Spinal cord (tissue), 9 donors: ENCODE measurements at regions not wholly inside any gene's neighbourhood (a gene's known extent, or its start where the extent isn't known, plus 50 kb on each side); places are given as distances from the start of the nearest gene placed in this dataset.

Experiments used
- DNase-seq, 6 donors: peaks; one replicate each; pipeline versions ENCODE4 v3.0.0 to v3.0.0-alpha.2; 2013 to 2015; ENCODE audit warnings: low spot score in 6 of 6, low read depth in 4 of 6
- H3K27ac ChIP-seq: one replicate; pipeline ENCODE4 v1.5.1; 2013; ENCODE audit warnings: low read depth, low read length, control low read depth
- H3K27me3 ChIP-seq: one replicate; pipeline ENCODE4 v1.6.1; 2013; ENCODE audit warnings: low read length; ENCODE audit not compliant: control insufficient read depth, insufficient read depth
- H3K36me3 ChIP-seq: one replicate; pipeline ENCODE4 v1.6.1; 2013; ENCODE audit warnings: low read length; ENCODE audit not compliant: control insufficient read depth, insufficient read depth
- H3K4me1 ChIP-seq: one replicate; pipeline ENCODE4 v1.6.1; 2013; ENCODE audit warnings: low read length; ENCODE audit not compliant: control insufficient read depth, insufficient read depth
- H3K4me3 ChIP-seq: one replicate; pipeline ENCODE4 v1.5.1; 2013; ENCODE audit warnings: low read depth, low read length, control low read depth
- H3K9me3 ChIP-seq: one replicate; pipeline ENCODE4 v1.6.1; 2013; ENCODE audit warnings: low read length; ENCODE audit not compliant: control insufficient read depth, insufficient read depth
- WGBS: methylation state at CpG from one replicate; pipeline ENCODE4 v1.1.5; 2013; ENCODE audit warnings: missing lambda C conversion rate; ENCODE audit not compliant: insufficient coverage; 5-methylcytosine and 5-hydroxymethylcytosine counted together
- donor health status: healthy.

DNA sequence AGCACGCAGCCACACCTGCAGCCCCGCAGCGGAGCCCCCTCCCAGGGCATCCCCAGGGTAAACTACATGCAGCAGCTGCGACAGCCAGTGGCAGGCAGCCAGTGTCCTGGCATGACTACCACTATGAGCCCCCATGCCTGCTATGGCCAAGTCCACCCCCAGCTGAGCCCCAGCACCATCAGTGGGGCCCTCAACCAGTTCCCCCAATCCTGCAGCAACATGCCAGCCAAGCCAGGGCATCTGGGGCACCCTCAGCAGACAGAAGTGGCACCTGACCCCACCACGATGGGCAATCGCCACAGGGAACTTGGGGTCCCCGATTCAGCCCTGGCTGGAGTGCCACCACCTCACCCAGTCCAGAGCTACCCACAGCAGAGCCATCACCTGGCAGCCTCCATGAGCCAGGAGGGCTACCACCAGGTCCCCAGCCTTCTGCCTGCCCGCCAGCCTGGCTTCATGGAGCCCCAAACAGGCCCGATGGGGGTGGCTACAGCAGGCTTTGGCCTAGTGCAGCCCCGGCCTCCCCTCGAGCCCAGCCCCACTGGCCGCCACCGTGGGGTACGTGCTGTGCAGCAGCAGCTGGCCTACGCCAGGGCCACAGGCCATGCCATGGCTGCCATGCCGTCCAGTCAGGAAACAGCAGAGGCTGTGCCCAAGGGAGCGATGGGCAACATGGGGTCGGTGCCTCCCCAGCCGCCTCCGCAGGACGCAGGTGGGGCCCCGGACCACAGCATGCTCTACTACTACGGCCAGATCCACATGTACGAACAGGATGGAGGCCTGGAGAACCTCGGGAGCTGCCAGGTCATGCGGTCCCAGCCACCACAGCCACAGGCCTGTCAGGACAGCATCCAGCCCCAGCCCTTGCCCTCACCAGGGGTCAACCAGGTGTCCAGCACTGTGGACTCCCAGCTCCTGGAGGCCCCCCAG lies 254.1 kb downstream of the GLI2 start:
- no peaks in the 10 kb centered on the region for H3K27me3 ChIP-seq
- no peaks in the 10 kb centered on the region for H3K9me3 ChIP-seq
- H3K4me1 ChIP-seq: no peaks in the 10 kb centered on the region
- H3K4me3 ChIP-seq: no peak overlapping the region
- DNase-seq: no peak
- no peak overlapping the region for H3K27ac ChIP-seq
- H3K36me3 ChIP-seq: peaks cover 58% of the 10 kb centered on the region
- whole genome bisulfite sequencing: 92% methylated on average over 26 of the region's 26 CpGs

DNA sequence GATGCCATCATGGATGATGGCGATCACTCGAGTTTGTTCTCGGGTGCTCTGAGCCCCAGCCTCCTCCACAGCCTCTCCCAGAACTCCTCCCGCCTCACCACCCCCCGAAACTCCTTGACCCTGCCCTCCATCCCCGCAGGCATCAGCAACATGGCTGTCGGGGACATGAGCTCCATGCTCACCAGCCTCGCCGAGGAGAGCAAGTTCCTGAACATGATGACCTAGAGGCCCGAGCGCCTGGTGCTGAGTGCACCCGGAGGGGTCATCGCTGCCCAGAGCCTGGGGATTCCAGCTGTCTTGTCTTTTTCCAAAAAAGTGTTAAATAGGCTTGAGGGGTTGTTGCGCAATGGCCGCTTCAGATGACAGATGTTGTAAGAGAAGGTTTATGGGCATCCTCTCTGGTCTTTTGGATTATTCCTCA lies 254.8 kb downstream of the GLI2 start:
- DNase-seq: no peak
- peaks cover 51% of the 10 kb centered on the region for H3K36me3 ChIP-seq
- WGBS: 92% methylated on average over 15 of the region's 15 CpGs
- no peaks in the 10 kb centered on the region for H3K27me3 ChIP-seq
- H3K4me3 ChIP-seq: no peak overlapping the region
- no peak overlapping the region for H3K27ac ChIP-seq
- H3K9me3 ChIP-seq: no peaks in the 10 kb centered on the region
- H3K4me1 ChIP-seq: no peaks in the 10 kb centered on the region

DNA sequence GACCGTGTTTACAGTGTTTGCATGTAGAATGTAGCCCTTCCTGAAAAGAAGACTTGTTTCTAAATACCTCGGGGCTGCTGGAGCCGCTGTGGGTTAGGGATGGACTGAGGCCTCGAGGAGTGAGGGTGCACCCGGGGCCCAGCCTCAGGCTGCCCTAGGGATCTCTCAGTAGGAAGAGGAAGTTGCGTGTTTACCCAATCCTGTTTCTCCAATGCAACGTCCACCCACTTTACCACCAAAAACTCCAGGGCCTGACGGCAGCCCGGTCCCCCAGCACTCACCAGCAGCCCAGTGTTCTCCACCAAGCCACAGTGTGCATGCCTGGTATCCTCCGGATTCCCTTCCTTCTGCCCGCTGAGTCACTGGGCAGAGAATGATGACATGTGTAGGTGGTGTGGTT lies 255.8 kb downstream of the GLI2 start:
- Histone ChIP-seq H3K27me3 (no peaks in the 10 kb centered on the region), H3K9me3 (no peaks in the 10 kb centered on the region), H3K4me3 (no peak overlapping the region), H3K36me3 (peaks cover 44% of the 10 kb centered on the region), H3K4me1 (no peaks in the 10 kb centered on the region), H3K27ac (no peak overlapping the region)
- 91% methylated on average over 4 of the region's 11 CpGs for WGBS
- no peak for DNase-seq

DNA sequence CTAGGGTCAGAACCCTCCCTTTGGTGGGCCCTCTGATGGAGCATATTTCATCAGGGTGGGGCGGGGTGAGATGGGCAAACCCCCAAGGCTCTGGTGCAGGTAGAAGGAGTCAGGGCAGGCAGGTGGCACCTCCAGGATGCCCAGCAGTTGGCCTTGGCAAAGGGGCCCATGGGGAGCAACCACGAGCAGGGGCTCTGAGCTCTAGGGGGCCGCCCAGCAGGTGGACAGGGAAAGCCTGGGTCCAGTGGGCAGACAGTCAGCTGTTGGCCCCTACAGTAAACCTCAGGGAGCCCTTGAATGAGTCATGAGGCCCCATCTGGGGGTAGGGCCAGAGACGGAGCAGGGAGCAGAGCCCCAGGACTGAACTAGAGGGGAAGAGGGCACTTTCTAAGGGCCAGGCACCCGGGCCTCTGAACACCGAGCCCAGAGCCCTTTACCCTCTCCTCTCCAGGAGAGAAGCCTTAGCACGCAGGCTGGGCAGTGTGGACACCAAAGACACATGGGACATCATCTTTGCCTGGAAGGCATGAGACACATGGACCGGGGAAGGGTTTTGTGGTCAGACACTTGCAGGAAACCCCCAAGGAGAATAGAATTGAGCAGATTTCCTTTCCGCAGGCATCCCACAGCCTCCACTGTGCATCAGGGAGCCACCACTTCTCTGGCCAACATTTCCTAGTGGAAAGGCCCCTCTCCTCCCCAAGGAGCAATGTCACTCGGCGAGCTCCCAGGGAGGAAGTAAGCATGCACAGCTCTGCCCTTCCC lies 257.3 kb downstream of the GLI2 start:
- no peaks in the 10 kb centered on the region for H3K9me3 ChIP-seq

DNA sequence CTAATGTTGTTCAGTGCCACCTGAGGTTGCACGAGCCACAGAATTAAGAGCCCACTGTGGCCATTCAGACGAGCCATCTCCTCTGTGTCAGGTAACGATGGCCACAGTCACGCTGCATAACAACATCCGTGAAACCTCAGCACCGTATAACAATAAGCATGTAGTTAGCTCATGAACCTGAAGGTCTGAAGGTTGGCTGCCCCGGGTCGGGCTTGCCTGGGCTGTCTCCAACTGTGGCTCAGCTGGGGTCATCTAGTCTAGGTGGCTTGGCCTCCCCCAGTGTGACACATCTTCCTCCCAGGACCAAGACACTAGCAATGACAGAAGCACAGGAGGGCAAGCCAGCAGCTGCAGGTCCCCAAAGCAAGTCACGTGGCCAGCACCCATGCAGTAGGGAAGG lies 258.0 kb downstream of the GLI2 start:
- Histone ChIP-seq H3K4me1 (no peaks in the 10 kb centered on the region), H3K27me3 (no peaks in the 10 kb centered on the region), H3K27ac (no peak overlapping the region), H3K36me3 (peaks cover 27% of the 10 kb centered on the region), H3K4me3 (no peak overlapping the region), H3K9me3 (no peaks in the 10 kb centered on the region)
- WGBS: 88% methylated on average over 7 of the region's 9 CpGs
- no peak for DNase-seq

More for the DNA sequence above, 257.3 kb downstream of the GLI2 start:
- Histone ChIP-seq H3K4me3 (no peak overlapping the region), H3K27me3 (no peaks in the 10 kb centered on the region), H3K4me1 (no peaks in the 10 kb centered on the region), H3K27ac (no peak overlapping the region), H3K36me3 (peaks cover 29% of the 10 kb centered on the region)
- no peak for DNase-seq
- WGBS: 89% methylated on average over 8 of the region's 11 CpGs

DNA sequence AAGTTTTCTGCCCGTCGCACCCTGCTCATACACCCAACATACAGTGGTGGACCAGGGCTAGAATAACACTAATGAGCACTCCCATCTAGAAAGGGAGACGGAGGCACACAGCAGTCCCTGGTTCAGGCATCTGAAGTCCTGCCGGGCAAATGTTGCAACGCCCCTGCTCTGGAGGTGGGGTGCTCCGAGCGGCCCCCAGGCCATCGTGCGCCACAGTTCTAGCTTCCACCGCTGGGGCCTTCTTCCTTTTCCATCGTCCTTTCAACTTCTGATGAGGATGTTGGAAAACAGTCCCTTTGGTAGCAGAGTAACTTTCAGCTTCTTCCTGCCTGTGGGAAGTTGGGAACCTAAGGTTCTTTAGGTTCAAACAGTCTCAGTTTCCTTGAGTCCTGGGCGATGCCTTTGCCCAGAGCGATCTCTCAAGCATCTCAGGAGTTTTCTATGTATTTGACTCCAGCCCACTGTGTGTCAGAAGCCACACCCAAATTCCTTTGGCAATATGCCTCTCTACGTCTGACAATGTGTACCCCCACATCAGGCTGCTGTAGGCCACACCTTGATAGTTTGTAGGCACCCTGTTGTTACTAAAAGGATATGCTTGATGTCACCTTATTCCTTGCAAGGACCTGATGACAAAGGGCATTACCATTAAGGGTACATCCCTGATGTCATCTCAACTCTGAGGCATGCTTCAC lies 258.8 kb downstream of the GLI2 start:
- H3K27me3 ChIP-seq: no peaks in the 10 kb centered on the region
- no peak for DNase-seq
- no peak overlapping the region for H3K27ac ChIP-seq
- H3K4me3 ChIP-seq: no peak overlapping the region
- peaks cover 20% of the 10 kb centered on the region for H3K36me3 ChIP-seq
- WGBS: 89% methylated on average over 12 of the region's 14 CpGs
- no peaks in the 10 kb centered on the region for H3K4me1 ChIP-seq
- no peaks in the 10 kb centered on the region for H3K9me3 ChIP-seq

DNA sequence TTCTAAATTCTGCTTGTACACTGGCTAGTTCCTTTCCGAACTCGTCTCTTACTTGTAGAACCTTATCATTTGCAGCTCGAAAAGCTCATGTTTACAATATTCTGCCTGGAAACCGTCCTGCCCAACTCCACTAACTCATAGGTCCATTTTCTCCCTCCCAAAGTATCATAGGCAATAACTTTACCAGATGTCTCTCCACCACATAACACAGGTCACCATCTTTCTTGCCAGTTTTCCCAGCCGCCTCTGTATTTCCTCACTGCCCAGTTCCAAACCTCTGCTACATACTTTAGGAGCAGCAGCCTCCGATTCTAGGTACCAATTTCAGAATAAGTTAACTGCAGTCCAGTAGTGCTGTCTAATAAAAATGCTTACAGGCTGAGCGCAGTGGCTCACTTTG lies 259.5 kb downstream of the GLI2 start:
- peaks cover 13% of the 10 kb centered on the region for H3K36me3 ChIP-seq
- no peaks in the 10 kb centered on the region for H3K27me3 ChIP-seq
- no peak for DNase-seq
- no peak overlapping the region for H3K27ac ChIP-seq
- H3K4me3 ChIP-seq: no peak overlapping the region
- H3K9me3 ChIP-seq: no peaks in the 10 kb centered on the region
- no peaks in the 10 kb centered on the region for H3K4me1 ChIP-seq
- WGBS: 94% methylated on average over 7 of the region's 7 CpGs

DNA sequence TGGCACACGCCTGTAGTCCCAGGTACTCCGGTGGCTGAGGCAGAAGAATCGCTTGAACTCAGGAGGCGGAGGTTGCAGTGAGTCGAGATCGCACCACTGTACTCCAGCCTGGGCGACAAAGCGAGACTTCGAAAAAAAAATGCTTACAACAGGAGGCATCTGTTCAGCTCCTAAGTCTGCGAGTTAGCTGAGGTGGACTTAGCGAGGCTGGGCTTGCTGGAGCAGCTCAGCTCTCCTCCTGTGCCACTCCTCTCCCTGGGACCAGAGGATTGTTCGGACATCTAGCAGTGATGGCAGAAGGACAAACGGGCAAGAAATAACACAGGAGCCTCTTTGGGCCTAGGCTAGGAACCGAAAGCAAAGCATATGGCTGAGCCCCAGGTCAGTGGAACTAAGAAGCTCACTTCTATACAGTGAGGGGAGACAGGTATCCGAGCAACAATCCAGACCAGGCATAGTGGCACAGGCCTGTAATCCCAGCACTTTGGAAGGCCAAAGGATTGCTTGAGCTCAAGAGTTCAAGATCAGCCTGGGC lies 260.1 kb downstream of the GLI2 start:
- Histone ChIP-seq H3K36me3 (peaks cover 9% of the 10 kb centered on the region), H3K27ac (no peak overlapping the region), H3K9me3 (no peaks in the 10 kb centered on the region), H3K4me1 (no peaks in the 10 kb centered on the region), H3K4me3 (no peak overlapping the region), H3K27me3 (no peaks in the 10 kb centered on the region)
- WGBS: 97% methylated on average over 15 of the region's 15 CpGs
- no peak for DNase-seq

DNA sequence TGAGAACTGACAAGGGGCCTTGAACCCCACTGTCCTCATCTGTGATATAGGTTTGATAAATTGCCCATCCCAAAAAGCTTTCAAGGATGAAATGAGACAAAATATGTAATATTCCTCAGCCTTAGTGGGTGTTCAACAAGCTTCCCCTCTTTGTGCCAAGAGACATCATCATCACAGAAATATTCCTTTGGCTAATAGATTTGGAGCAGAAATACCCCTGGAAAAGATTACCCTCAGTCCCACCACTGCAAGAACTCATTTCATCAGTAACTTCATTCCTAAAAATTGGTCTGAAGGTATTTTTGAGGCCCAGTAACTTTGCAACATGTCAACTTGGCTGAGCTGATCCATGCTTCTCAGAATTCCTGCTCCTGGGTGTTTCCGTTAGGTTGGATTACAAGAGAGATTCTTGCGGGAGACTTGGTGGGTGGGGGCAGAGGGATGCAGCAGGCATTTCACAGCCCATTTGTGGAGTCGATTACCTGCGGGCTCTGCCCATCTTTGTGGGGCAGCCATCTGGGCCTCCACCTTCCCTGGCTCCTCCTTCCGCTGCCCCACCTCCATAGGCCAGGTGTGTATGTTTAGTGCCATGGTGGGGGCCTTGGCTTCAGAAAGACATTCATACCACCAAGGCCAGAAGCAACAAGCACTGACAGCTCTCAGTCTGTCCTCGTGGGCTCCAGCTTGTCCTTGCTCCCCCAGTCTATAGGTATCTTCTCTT lies 263.9 kb downstream of the GLI2 start:
- no peak for DNase-seq
- H3K27me3 ChIP-seq: no peaks in the 10 kb centered on the region
- H3K36me3 ChIP-seq: no peaks in the 10 kb centered on the region
- 90% methylated on average over 3 of the region's 6 CpGs for WGBS
- H3K4me3 ChIP-seq: no peak overlapping the region
- no peaks in the 10 kb centered on the region for H3K4me1 ChIP-seq
- H3K27ac ChIP-seq: no peak overlapping the region
- no peaks in the 10 kb centered on the region for H3K9me3 ChIP-seq
